ENCODE measurements at regions not wholly inside any gene's neighbourhood (a gene's known extent, or its start where the extent isn't known, plus 50 kb on each side); places are given as distances from the start of the nearest gene placed in this dataset.

GRCh38 chr2:158732573-158733429 is 62.3 kb upstream of the DAPL1 start:
- no peak overlapping the region for H3K4me3 ChIP-seq (ENCODE audit: low read length)
- H3K27me3 ChIP-seq (ENCODE audit: insufficient read depth, low read length): peaks cover 5% of the 10 kb centered on the region
- no peaks in the 10 kb centered on the region for H3K9me3 ChIP-seq (ENCODE audit: low read length)
- no peaks in the 10 kb centered on the region for H3K36me3 ChIP-seq (ENCODE audit: insufficient read depth, low read length)
- no peaks in the 10 kb centered on the region for H3K4me1 ChIP-seq (ENCODE audit: insufficient read depth, low read length)
- no peak overlapping the region for H2AFZ ChIP-seq (ENCODE audit: low read depth, low read length)

- Histone ChIP-seq H3K9me3 (ENCODE audit: low read length) (no peaks in the 10 kb centered on the region), H3K4me1 (ENCODE audit: insufficient read depth, low read length) (no peaks in the 10 kb centered on the region), H2AFZ (ENCODE audit: low read depth, low read length) (no peak overlapping the region), H3K36me3 (ENCODE audit: insufficient read depth, low read length) (no peaks in the 10 kb centered on the region), H3K4me3 (ENCODE audit: low read length) (no peak overlapping the region), H3K27me3 (ENCODE audit: insufficient read depth, low read length) (peaks cover 5% of the 10 kb centered on the region)
These were observed 61.7 kb upstream of the DAPL1 start for GRCh38 chr2:158733430-158733755.

DNA sequence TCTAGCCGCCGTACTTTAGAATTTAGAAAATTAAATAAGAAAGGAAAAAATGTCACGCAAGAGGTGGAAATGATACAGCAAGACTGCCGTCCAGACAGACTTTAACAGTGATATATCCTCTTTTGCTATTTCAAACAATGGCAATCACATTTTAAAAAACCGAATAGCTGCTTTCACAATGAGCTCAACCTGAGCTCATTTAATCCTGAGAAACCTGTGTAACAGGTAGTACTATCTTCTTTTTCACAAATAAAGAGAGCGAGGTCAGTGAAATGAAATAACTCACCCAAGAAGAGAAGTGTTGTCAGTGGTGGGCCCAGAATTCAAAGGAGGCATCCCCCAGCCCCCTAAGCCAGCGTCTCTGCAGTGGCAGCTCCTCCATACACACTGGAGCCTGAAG is 60.7 kb upstream of the DAPL1 start:
- Histone ChIP-seq H3K27me3 (ENCODE audit: insufficient read depth, low read length) (peaks cover 5% of the 10 kb centered on the region), H2AFZ (ENCODE audit: low read depth, low read length) (no peak overlapping the region), H3K9me3 (ENCODE audit: low read length) (no peaks in the 10 kb centered on the region)

DNA sequence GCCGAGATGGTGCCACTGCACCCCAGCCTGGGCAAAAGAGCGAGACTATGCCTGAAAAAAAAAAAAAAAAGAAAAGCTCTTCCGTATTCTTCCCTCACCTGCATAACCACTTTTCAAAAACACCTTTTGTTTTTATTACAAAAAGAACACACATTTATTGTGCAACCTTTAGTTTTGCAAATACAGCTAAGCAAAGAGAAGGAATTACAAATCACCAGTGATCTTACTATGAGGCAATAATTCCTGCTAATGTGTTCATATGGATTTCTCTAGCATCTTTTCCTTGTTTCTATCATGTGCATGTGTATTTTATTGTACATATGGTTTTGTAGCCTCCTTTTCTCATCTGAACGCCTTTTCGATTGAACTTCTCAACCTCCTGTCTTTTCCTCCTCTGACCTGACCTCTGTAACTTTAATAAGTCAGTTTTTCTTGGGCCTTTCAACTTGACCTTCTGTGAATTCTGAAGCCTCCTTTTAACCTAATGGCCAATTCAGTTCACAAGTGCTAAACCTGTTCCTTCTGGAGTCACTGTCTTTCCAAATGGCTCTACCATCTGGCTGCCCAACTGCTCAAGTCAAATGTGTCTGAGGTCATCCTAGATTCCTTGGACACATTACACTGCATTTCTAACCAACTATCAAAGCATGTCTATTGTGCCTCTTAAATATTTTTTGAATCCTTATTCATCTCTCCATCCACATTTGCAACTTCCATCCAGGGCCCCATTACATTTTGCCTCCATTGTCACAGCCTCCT is 59.1 kb upstream of the DAPL1 start:
- H3K4me3 ChIP-seq (ENCODE audit: low read length): no peak overlapping the region
- H3K27me3 ChIP-seq (ENCODE audit: insufficient read depth, low read length): peaks cover 5% of the 10 kb centered on the region
- no peaks in the 10 kb centered on the region for H3K36me3 ChIP-seq (ENCODE audit: insufficient read depth, low read length)
- no peaks in the 10 kb centered on the region for H3K4me1 ChIP-seq (ENCODE audit: insufficient read depth, low read length)
- H3K9me3 ChIP-seq (ENCODE audit: low read length): no peaks in the 10 kb centered on the region
- H2AFZ ChIP-seq (ENCODE audit: low read depth, low read length): no peak overlapping the region

More for the DNA sequence above, 60.7 kb upstream of the DAPL1 start:
- Histone ChIP-seq H3K4me1 (ENCODE audit: insufficient read depth, low read length) (no peaks in the 10 kb centered on the region), H3K4me3 (ENCODE audit: low read length) (no peak overlapping the region), H3K36me3 (ENCODE audit: insufficient read depth, low read length) (no peaks in the 10 kb centered on the region)

- Histone ChIP-seq H3K4me1 (ENCODE audit: insufficient read depth, low read length) (no peaks in the 10 kb centered on the region), H3K4me3 (ENCODE audit: low read length) (no peak overlapping the region), H3K36me3 (ENCODE audit: insufficient read depth, low read length) (no peaks in the 10 kb centered on the region), H2AFZ (ENCODE audit: low read depth, low read length) (no peak overlapping the region), H3K27me3 (ENCODE audit: insufficient read depth, low read length) (no peaks in the 10 kb centered on the region), H3K9me3 (ENCODE audit: low read length) (no peaks in the 10 kb centered on the region)
These were observed 56.8 kb upstream of the DAPL1 start for GRCh38 chr2:158738363-158738762.

GRCh38 chr2:158740127-158740526 is 55.0 kb upstream of the DAPL1 start:
- Histone ChIP-seq H2AFZ (ENCODE audit: low read depth, low read length) (no peak overlapping the region), H3K36me3 (ENCODE audit: insufficient read depth, low read length) (no peaks in the 10 kb centered on the region), H3K4me3 (ENCODE audit: low read length) (no peak overlapping the region), H3K4me1 (ENCODE audit: insufficient read depth, low read length) (peaks cover 4% of the 10 kb centered on the region), H3K9me3 (ENCODE audit: low read length) (no peaks in the 10 kb centered on the region), H3K27me3 (ENCODE audit: insufficient read depth, low read length) (no peaks in the 10 kb centered on the region)

GRCh38 chr2:158740621-158741020 is 54.5 kb upstream of the DAPL1 start:
- H3K4me3 ChIP-seq (ENCODE audit: low read length): no peak overlapping the region
- H3K36me3 ChIP-seq (ENCODE audit: insufficient read depth, low read length): no peaks in the 10 kb centered on the region
- no peaks in the 10 kb centered on the region for H3K27me3 ChIP-seq (ENCODE audit: insufficient read depth, low read length)
- H3K4me1 ChIP-seq (ENCODE audit: insufficient read depth, low read length): peaks cover 8% of the 10 kb centered on the region
- H3K9me3 ChIP-seq (ENCODE audit: low read length): no peaks in the 10 kb centered on the region
- no peak overlapping the region for H2AFZ ChIP-seq (ENCODE audit: low read depth, low read length)

- no peak overlapping the region for H3K4me3 ChIP-seq (ENCODE audit: low read length)
- no peaks in the 10 kb centered on the region for H3K36me3 ChIP-seq (ENCODE audit: insufficient read depth, low read length)
- no peaks in the 10 kb centered on the region for H3K27me3 ChIP-seq (ENCODE audit: insufficient read depth, low read length)
- H3K9me3 ChIP-seq (ENCODE audit: low read length): no peaks in the 10 kb centered on the region
- H3K4me1 ChIP-seq (ENCODE audit: insufficient read depth, low read length): peaks cover 8% of the 10 kb centered on the region
- no peak overlapping the region for H2AFZ ChIP-seq (ENCODE audit: low read depth, low read length)
These were observed 53.5 kb upstream of the DAPL1 start for GRCh38 chr2:158741625-158742024.

- no peak overlapping the region for H2AFZ ChIP-seq (ENCODE audit: low read depth, low read length)
- H3K4me3 ChIP-seq (ENCODE audit: low read length): no peak overlapping the region
- peaks cover 8% of the 10 kb centered on the region for H3K4me1 ChIP-seq (ENCODE audit: insufficient read depth, low read length)
- H3K9me3 ChIP-seq (ENCODE audit: low read length): no peaks in the 10 kb centered on the region
- H3K36me3 ChIP-seq (ENCODE audit: insufficient read depth, low read length): no peaks in the 10 kb centered on the region
- H3K27me3 ChIP-seq (ENCODE audit: insufficient read depth, low read length): no peaks in the 10 kb centered on the region
These were observed 52.6 kb upstream of the DAPL1 start for GRCh38 chr2:158742536-158742935.

DNA sequence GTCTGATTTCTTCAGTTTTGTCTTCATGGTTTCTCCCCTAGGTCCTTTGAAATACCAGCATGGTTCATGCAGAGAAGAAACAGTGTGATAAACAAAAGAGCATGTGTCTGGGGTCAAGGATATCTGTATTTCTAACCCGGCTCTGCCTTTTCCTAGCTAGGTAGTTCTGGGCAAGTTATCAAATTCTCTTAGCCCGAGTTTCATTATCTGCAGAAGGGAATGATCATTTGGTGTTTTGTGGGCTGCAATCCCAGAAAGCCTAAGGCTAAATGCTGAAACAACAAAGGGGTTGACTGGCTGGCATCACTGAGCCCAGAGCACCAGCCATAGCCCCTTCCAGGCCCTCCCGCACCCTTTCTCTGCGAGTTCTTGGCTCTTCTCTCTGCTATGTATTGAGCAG is 51.7 kb upstream of the DAPL1 start:
- Histone ChIP-seq H3K4me3 (ENCODE audit: low read length) (no peak overlapping the region), H3K9me3 (ENCODE audit: low read length) (no peaks in the 10 kb centered on the region), H3K36me3 (ENCODE audit: insufficient read depth, low read length) (no peaks in the 10 kb centered on the region), H3K4me1 (ENCODE audit: insufficient read depth, low read length) (peaks cover 8% of the 10 kb centered on the region), H3K27me3 (ENCODE audit: insufficient read depth, low read length) (no peaks in the 10 kb centered on the region), H2AFZ (ENCODE audit: low read depth, low read length) (no peak overlapping the region)

DNA sequence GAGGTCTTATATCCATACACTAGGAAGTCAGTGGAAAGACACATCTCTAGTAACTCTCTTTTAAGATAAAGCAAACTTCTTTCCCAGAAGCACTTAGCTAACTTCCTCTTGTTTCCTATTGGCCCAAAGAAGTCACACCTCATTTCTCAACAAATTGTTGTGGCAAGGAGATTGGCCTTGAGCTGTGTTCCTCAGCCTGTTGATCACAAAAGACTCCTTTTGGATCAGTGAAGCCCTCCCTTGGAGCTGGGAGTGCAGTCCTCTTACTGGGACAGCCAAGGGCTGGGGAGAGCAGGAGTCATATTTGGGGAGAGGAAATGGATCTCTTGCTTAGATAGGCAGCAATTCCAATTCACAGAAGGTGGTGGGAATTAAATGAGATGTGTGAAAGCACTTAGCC is 51.2 kb upstream of the DAPL1 start:
- Histone ChIP-seq H3K4me1 (ENCODE audit: insufficient read depth, low read length) (peaks cover 8% of the 10 kb centered on the region), H3K4me3 (ENCODE audit: low read length) (no peak overlapping the region), H3K36me3 (ENCODE audit: insufficient read depth, low read length) (no peaks in the 10 kb centered on the region), H3K27me3 (ENCODE audit: insufficient read depth, low read length) (no peaks in the 10 kb centered on the region), H2AFZ (ENCODE audit: low read depth, low read length) (no peak overlapping the region), H3K9me3 (ENCODE audit: low read length) (no peaks in the 10 kb centered on the region)

DNA sequence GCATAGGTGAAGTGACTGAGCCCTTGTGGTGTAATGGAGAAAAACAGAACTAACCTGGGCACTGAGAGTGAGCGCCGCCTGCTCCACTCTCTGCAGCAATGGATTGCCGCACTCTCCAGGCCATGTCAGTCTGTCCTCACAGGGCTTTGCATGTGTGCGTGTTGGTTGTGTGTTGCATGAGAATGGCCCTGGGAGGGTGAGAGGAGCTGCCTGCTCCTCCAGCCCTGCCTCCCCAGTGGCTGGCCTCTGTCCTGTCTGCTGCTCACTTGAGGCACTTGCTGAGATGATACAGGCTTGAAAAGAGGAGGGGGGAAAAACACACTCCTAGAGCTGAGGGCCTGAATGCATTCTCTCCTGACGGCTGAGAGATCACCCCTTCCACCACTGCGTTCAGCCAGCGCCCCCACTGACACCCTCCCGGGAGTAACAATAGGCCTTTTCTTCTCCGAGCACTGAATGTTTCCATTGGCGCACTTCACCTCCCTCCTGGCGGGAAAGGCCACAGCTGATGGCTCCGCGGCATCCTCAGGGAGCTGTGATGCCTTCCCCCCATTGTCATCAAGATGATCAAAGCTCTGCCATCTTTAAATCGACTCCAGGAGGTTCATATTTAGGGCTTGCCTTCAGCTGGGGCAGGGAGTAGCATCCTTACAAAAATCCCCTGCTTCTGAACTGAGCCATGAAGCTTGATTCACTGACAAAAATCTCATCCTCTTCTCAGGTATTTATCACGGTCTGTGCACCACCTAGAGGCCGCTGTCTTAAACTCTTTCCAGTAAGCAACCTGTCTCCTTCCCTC is 49.9 kb upstream of the DAPL1 start:
- Histone ChIP-seq H2AFZ (ENCODE audit: low read depth, low read length) (peak overlapping the region; percentile 58), H3K36me3 (ENCODE audit: insufficient read depth, low read length) (no peaks in the 10 kb centered on the region), H3K27me3 (ENCODE audit: insufficient read depth, low read length) (no peaks in the 10 kb centered on the region), H3K4me3 (ENCODE audit: low read length) (peak overlapping the region; percentile 17), H3K4me1 (ENCODE audit: insufficient read depth, low read length) (peaks cover 8% of the 10 kb centered on the region), H3K9me3 (ENCODE audit: low read length) (no peaks in the 10 kb centered on the region)
